ENCODE measurements at regions not wholly inside any gene's neighbourhood (a gene's known extent, or its start where the extent isn't known, plus 50 kb on each side); places are given as distances from the start of the nearest gene placed in this dataset.

- no CpG with 5 or more reads among the region's 6 CpGs for WGBS (ENCODE audit: insufficient coverage)
- Histone ChIP-seq H2AFZ (ENCODE audit: insufficient read depth, low read depth, low read length, poor library complexity, severe bottlenecking) (no peak overlapping the region), H3K36me3 (replicated peaks in 1 of 2; ENCODE audit: control extremely low read depth in 1 of 2, control insufficient read depth in 1 of 2, extremely low read depth in 1 of 2, insufficient read depth in 2 of 2, low read length in 1 of 2) (no peaks in the 10 kb centered on the region), H3K27me3 (replicated peaks in 1 of 4; ENCODE audit: control extremely low read depth in 1 of 4, control insufficient read depth in 3 of 4, insufficient read depth in 4 of 4, low read length in 3 of 4) (peaks cover 0 to 5% (median 0%) of the 10 kb centered on the region in 4 experiments), H3K79me2 (ENCODE audit: control insufficient read depth, insufficient read depth, low read length) (no peaks in the 10 kb centered on the region), H3K4me3 (ENCODE audit: control extremely low read depth in 1 of 5, extremely low read depth in 1 of 5, insufficient read depth in 1 of 5, low read depth in 2 of 5, low read length in 4 of 5) (no peak overlapping the region), H3K27ac (ENCODE audit: low read length in 2 of 2) (no peak overlapping the region), H3K4me2 (replicated peaks; ENCODE audit: low read depth, low read length, poor library complexity, severe bottlenecking) (no peak overlapping the region), H3K9ac (ENCODE audit: low read length) (no peak overlapping the region), H4K20me1 (ENCODE audit: control insufficient read depth, insufficient read depth, low read length, poor library complexity, severe bottlenecking) (no peaks in the 10 kb centered on the region), H3K9me3 (ENCODE audit: control extremely low read depth in 1 of 3, control insufficient read depth in 2 of 3, insufficient read depth in 1 of 3, low read length in 2 of 3) (peaks cover 0 to 11% (median 0%) of the 10 kb centered on the region in 3 donors), H3K4me1 (ENCODE audit: control insufficient read depth in 2 of 2, insufficient read depth in 2 of 2, low read length in 2 of 2) (no peaks in the 10 kb centered on the region)
- no peak overlapping the region for H3K27ac Mint-ChIP-seq
- H3K9me3 Mint-ChIP-seq (ENCODE audit: insufficient read depth) = peaks cover 3% of the 10 kb centered on the region
- no peak for TF ChIP-seq CTCF (IDR thresholded peaks at IDR 0.05)
- TF ChIP-seq EZH2 (IDR thresholded peaks at IDR 0.05; ENCODE audit: borderline replicate concordance, insufficient read depth, low read depth, low read length, poor library complexity, severe bottlenecking) = no peak
- H3K27me3 Mint-ChIP-seq = no peaks in the 10 kb centered on the region
- ChIA-PET POLR2A (no interaction called here), CTCF (interaction anchor here (0.5 kb wide), 1 partner anchor 10 kb away, joined by 5 read pairs; no protein-coding TSS in a partner anchor)
- H3K4me3 Mint-ChIP-seq = no peak overlapping the region
- ATAC-seq (ENCODE audit: low read depth) (no peak), DNase-seq (no peak)
- H3K4me1 Mint-ChIP-seq = no peaks in the 10 kb centered on the region
- intact Hi-C loops (cut with micrococcal nuclease) = no loop called here
These were observed 78.2 kb upstream of the CALN1 start for GRCh38 chr7:72490301-72490700.

GRCh38 chr7:72481934-72482333 lies 69.8 kb upstream of the CALN1 start:
- no peaks in the 10 kb centered on the region for H3K4me1 Mint-ChIP-seq
- Histone ChIP-seq H3K27me3 (replicated peaks in 1 of 4; ENCODE audit: control extremely low read depth in 1 of 4, control insufficient read depth in 3 of 4, insufficient read depth in 4 of 4, low read length in 3 of 4) (no peaks in the 10 kb centered on the region), H3K9me3 (ENCODE audit: control extremely low read depth in 1 of 3, control insufficient read depth in 2 of 3, insufficient read depth in 1 of 3, low read length in 2 of 3) (peaks cover 0 to under 1% (median 0%) of the 10 kb centered on the region in 3 donors), H3K9ac (ENCODE audit: low read length) (no peak overlapping the region), H3K36me3 (replicated peaks in 1 of 2; ENCODE audit: control extremely low read depth in 1 of 2, control insufficient read depth in 1 of 2, extremely low read depth in 1 of 2, insufficient read depth in 2 of 2, low read length in 1 of 2) (no peaks in the 10 kb centered on the region), H3K4me2 (replicated peaks; ENCODE audit: low read depth, low read length, poor library complexity, severe bottlenecking) (no peak overlapping the region), H3K4me1 (ENCODE audit: control insufficient read depth in 2 of 2, insufficient read depth in 2 of 2, low read length in 2 of 2) (no peaks in the 10 kb centered on the region), H4K20me1 (ENCODE audit: control insufficient read depth, insufficient read depth, low read length, poor library complexity, severe bottlenecking) (no peaks in the 10 kb centered on the region), H3K79me2 (ENCODE audit: control insufficient read depth, insufficient read depth, low read length) (no peaks in the 10 kb centered on the region), H3K27ac (ENCODE audit: low read length in 2 of 2) (no peak overlapping the region), H2AFZ (ENCODE audit: insufficient read depth, low read depth, low read length, poor library complexity, severe bottlenecking) (no peak overlapping the region), H3K4me3 (ENCODE audit: control extremely low read depth in 1 of 5, extremely low read depth in 1 of 5, insufficient read depth in 1 of 5, low read depth in 2 of 5, low read length in 4 of 5) (no peak overlapping the region)
- no peak overlapping the region for H3K27ac Mint-ChIP-seq
- H3K4me3 Mint-ChIP-seq = no peak overlapping the region
- intact Hi-C loops (cut with micrococcal nuclease) = no loop called here
- no peak for DNase-seq
- WGBS (ENCODE audit: insufficient coverage) = no CpG with 5 or more reads among the region's 1 CpG
- POLR2A ChIA-PET = no interaction called here
- H3K27me3 Mint-ChIP-seq = peaks cover 7% of the 10 kb centered on the region
- TF ChIP-seq CTCF (IDR thresholded peaks at IDR 0.05) = no peak
- TF ChIP-seq EZH2 (IDR thresholded peaks at IDR 0.05; ENCODE audit: borderline replicate concordance, insufficient read depth, low read depth, low read length, poor library complexity, severe bottlenecking) = no peak
- no peaks in the 10 kb centered on the region for H3K9me3 Mint-ChIP-seq (ENCODE audit: insufficient read depth)
- no peak for ATAC-seq (ENCODE audit: low read depth)
- CTCF ChIA-PET = no interaction called here

Measured in B cell (primary cell).